Hepatocyte (in vitro differentiated cells): ENCODE measurements at regions not wholly inside any gene's neighbourhood (a gene's known extent, or its start where the extent isn't known, plus 50 kb on each side); places are given as distances from the start of the nearest gene placed in this dataset.

Experiments
- EZH2 ChIP-seq: fragments of 200-600 bp; sonication (generic); IDR thresholded peaks from 2 replicates; pipeline ENCODE4 v1.6.1; 2016; ENCODE audit warnings: antibody characterized with exemption, mild to moderate bottlenecking, borderline replicate concordance
- EZH2phosphoT487 ChIP-seq: fragments of 200-600 bp; sonication (generic); IDR thresholded peaks from one replicate; pipeline ENCODE4 v1.6.1; 2018; ENCODE audit warnings: antibody characterized with exemption, mild to moderate bottlenecking, low read depth, moderate library complexity; ENCODE audit not compliant: unreplicated experiment, severe bottlenecking
- TF ChIP-seq, protein P1 (sequence below): fragments of 200-600 bp; sonication (generic); IDR thresholded peaks from 2 replicates; pipeline ENCODE4 v1.5.1; 2016; ENCODE audit warnings: antibody characterized with exemption, mild to moderate bottlenecking; ENCODE audit not compliant: poor library complexity

DNA sequence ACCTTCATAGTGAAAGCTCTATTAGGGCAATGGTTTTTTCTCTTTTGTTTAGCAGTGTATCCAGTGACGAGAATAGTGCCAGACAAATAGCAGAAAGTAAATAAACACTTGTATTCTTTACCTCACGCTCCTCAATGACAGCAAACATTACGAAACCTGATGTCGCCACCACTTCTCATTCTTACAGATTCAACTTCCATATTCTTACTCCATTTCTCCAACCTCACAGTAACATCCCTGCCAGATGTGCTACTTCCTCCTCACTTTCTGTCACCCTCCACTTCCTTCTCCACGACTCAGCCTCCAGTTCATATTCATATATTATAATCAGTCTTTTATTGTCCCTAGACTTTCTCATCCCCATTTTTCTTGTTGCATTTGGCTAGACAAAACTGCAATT lies 1956.2 kb upstream of the AGA start:
- TF ChIP-seq, protein P1, sequence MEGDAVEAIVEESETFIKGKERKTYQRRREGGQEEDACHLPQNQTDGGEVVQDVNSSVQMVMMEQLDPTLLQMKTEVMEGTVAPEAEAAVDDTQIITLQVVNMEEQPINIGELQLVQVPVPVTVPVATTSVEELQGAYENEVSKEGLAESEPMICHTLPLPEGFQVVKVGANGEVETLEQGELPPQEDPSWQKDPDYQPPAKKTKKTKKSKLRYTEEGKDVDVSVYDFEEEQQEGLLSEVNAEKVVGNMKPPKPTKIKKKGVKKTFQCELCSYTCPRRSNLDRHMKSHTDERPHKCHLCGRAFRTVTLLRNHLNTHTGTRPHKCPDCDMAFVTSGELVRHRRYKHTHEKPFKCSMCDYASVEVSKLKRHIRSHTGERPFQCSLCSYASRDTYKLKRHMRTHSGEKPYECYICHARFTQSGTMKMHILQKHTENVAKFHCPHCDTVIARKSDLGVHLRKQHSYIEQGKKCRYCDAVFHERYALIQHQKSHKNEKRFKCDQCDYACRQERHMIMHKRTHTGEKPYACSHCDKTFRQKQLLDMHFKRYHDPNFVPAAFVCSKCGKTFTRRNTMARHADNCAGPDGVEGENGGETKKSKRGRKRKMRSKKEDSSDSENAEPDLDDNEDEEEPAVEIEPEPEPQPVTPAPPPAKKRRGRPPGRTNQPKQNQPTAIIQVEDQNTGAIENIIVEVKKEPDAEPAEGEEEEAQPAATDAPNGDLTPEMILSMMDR: no peak
- no peak for TF ChIP-seq EZH2phosphoT487
- no peak for TF ChIP-seq EZH2
